ACHN (cell line): ENCODE measurements at regions not wholly inside any gene's neighbourhood (a gene's known extent, or its start where the extent isn't known, plus 50 kb on each side); places are given as distances from the start of the nearest gene placed in this dataset.

Source experiments
- DNase-seq: peaks from one replicate; pipeline ENCODE4 v3.0.0-alpha.2; 2015
- in situ Hi-C: cut with HindIII; loops from 2 replicates; pipeline ENCODE4 v1.10.0; 2017; ENCODE audit warnings: low sequenced_read_pairs, low pct_ligation_motif_present, low pct_unique_long_range_greater_than_20kb

DNA sequence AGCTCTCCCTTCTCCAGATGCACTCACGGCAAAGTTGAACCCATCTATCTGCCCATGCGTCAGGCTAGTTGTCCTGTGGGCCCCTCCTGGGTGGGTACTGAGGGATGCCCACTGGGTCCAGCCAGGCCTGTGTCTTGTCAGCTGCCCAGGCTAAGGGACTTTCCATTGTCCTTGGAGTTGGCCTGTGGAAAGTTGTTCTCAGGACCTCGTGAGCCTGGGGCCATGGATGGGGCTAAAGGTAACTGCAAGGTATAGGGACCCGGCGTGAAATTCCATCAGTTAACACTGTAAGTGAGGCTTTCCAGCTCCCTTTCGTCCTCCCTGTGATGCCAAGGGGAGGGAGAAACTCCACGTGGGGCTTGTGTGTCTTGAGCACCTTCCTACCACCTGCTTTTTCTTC, 126.5 kb downstream of the CEBPB start:
- in situ Hi-C loops, result no loop called here
- no peak for DNase-seq

DNA sequence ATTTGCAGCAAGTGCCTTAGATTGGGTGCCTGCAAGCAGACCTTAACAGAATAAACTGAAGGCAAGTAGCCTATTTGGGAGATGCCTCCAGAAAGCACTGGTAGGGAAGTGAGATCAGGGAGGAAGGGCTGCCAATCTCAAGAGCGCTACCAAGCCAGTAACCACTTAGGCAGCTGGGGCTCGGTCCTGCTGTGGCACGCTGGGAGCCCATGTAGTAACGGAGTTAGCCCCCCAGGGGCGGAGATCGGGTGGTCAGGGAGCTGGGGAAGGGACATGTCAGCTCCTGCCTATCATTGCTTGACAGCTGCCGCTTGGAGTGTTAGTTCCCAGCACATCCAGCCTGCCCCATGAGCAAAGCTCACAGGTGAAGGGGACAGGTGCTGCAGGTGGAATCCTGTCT, 127.0 kb downstream of the CEBPB start:
- DNase-seq, result no peak
- in situ Hi-C loops, result no loop called here

DNA sequence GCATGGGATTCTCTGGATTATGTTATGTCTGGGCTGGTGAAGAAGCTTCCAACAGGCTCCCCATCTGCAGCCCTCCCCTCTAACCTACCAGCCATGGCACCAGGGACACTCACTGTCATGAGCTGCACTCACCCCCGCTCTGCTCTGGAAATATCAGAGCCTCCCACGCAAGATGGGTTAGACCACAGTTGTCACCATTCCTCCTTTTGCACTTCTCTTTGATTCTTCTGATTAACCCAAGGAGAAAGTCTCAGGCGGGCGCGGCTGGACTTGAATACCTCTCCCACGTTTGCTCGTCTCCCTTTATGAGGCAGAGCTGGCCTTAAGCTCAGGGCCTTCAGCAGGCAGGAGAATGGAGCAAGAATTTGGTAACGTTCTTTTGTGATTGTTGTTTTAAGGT, 128.1 kb downstream of the CEBPB start:
- in situ Hi-C loops, result no loop called here
- no peak for DNase-seq

DNA sequence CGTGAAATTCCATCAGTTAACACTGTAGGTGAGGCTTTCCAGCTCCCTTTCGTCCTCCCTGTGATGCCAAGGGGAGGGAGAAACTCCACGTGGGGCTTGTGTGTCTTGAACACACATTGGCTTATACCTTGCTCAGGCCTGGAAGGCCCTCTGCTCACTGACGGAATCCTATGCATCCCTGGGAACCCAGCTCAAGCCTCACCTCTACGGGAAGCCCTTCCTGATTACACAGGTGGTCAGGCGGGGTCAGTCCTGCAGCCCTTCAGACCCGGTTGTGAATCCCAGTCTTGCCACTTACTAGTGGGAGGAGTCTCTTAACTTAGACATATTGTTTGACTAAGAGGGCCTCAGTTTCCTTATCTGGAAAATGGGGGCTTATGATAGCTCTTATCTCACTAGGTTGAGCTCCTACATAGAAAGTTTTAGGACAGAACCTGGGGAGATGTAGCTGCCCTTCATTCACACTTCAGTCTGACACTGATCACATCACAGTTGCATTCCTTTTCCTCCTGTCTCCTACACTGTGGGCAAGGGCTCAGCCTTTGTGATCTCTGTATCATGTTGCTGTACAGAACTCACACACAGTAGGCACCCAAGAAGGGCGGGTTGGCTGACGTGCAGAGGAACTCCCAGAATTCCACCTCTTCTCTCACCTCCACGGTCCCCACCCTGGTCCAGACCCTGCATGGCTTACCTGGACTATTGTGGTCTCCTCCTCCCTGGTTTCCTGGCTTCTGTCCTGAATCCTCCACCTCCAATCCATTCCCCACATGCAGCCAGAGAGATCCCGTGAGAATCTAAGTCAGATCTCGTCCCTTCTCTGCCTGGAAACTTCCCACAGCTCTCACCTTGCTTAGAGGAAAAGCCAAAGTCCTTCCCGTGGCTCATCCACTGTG, 129.6 kb downstream of the CEBPB start:
- peak; percentile 26 for DNase-seq
- in situ Hi-C loops, result no loop called here

DNA sequence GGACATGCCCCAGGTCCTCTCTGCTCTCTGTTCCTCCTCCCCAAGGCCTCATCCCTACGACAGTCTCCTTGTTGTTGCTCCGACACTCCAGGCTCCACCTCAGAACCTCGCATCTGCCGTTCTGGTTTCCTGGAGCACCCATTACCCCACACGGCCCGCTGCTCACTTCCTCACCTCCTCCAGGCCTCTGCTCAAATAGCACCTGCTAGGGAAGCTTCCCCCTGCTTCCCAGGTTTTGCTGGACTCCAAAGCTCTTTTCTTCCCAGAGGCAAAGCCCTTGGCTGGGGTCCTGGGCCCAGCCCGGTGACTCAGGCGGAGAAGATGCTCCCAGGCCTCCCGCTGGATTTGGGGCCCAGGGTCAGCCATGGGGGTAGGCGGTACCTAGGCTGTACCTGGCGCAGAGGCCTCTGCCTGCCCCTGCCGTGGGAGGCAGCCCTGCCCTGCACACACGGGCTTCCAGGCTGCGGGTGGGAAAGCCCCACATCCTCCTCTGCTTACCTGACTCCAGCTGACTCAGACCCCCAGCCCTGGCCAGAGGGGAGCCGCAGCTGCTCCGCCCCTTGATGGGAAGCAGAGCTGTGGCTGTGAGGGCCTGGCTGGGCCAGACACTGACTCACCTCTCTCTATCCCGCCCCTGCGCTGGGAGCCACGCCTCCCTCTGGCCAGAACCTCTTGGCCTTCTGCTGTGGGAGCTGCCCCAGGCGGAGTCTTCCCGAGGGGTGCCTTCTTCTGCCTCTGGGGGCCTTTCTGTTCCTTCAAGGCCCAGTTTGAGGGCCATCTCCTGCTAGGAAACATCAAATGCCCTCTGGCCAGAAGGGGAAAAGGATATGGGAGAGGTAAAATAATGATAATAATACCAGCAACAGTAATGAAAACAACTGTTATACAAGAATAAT, 130.5 kb downstream of the CEBPB start:
- DNase-seq, result peak; percentile 87
- in situ Hi-C loops, result no loop called here

DNA sequence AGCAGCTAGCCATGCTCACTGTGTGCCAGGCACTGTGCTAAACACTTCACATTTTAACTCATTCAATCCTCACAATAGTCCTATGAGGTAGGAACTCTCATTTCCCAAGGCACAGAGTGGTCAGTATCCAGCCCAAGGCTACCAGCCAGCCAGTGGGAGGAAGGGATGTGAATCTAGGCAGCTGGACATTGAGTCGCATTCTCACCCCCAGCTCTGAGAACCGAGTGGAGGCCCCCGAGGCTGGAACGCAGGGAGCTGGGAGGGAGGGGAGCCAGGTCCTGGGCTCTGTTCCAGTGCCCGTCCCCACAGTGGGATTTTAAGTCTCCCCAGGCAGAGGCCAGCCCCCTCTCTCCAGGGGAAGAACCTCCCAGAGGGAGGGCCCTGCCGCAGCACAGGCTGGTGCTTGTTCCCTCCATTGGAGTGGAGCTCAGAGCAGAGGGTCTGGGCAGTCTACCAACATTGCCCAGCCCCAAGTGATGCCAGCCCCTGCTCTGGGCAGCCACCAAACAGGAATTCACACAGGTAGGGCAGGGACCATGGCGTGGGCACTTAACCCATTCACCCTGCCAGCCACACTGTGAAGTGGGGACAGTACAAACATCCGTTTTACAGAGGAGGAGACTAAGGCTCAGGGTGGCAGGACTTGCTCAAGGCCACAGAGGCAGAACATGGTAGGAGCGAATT, 131.3 kb downstream of the CEBPB start:
- in situ Hi-C loops, result no loop called here
- no peak for DNase-seq

DNA sequence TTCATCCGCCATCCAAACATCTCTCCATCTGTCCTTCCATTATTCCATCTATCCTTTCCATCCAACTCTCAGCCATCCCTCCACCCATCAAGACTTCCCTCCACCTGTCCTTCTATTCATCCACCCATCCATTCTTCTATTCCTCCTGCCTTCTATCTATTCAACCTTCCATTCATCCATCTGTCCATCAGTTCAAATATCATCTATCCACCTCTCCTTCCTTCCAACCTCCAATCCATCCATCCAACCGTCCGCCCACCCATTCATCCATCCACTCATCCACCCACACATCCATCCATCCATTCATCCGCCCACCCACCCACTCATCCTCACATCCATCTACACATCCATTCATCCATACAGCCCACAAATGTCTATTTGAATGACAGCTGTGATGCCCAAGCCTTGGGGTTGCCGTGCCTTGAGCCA, 132.1 kb downstream of the CEBPB start:
- no peak for DNase-seq

DNA sequence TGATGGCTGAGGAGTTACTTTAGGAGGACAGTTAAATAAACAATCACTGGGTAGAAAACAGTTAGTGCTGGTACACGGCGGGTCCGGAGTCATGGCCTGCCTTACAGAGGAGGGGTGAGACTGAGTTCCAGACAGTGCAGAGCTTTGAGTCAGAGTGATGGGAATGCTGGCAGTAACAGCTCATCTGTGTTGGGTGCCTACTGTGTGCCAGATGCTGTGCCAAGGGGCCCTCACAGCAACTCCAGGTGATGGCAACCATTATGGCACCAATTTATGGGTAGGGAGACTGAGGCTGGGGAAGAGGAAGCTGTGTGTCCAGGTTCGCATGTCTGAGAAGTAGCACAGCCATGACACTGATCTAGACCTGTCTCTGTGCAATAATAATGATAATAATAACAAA, 132.6 kb downstream of the CEBPB start:
- DNase-seq, result no peak
- in situ Hi-C loops, result no loop called here

More for the DNA sequence above, 132.1 kb downstream of the CEBPB start:
- in situ Hi-C loops, result no loop called here

DNA sequence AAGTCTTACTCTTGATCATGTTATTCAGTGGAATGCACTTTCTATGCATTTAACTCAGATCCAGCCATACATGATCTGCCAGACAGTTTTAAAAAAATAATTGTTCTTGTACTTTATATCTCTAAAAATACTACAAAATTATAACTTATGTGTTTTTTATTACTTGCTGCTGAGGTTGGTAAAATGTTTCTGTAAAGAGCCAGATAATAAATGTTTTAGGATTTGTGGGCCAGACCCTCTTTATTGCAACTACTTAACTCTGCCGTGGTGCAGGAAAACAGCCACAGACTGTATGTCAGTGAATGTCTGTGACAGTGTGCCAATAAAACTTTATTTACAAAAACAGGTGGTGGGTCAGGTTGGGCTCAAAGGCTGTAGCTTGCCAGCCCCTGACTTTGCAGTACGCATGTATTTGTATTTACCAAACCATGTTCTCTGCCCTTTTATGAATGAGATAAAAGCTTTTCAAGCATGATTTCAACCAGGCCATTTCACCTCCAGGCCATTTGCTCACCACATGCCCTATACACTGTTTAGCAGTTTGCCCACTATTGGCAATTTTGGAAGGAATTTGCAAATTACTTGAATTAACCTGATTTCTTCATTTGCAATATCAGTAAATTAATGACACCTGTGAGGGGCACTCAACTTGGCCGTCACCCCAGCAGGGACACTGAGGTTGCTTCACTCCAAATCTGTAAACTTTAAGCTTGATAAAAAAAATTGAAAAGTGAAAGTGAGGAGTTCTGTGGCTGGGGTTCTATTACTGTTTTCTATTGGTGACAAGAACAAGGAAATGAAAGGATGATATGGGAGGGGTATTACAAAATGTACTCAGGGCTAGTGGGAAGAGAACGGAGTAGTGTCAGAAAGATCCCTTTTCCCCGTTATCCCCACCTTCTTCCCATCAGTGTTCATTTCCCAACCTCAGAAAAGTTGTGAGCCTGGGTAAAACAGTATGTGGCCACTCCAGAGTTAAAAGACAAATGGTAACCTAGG, 133.4 kb downstream of the CEBPB start:
- in situ Hi-C loops, result no loop called here
- no peak for DNase-seq

DNA sequence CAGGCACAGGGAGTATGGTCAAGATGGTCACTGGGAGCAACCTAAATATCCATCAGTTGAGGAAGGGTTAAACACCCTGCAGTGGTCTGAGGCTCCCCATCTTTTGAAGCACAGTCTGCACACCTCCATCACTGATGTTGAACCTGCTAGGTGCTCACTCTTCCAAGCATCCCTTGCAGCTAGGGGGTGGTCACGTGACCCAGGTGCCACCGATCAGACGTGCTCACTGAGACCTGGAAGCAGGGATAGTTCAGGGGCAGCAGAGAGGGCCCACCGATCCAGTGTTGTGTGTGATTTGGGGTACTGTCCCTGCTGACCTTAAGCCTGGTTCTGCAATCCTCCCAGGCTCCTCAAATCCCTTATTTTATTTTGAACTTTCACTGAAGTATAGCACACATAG, 134.6 kb downstream of the CEBPB start:
- in situ Hi-C loops, result no loop called here

DNA sequence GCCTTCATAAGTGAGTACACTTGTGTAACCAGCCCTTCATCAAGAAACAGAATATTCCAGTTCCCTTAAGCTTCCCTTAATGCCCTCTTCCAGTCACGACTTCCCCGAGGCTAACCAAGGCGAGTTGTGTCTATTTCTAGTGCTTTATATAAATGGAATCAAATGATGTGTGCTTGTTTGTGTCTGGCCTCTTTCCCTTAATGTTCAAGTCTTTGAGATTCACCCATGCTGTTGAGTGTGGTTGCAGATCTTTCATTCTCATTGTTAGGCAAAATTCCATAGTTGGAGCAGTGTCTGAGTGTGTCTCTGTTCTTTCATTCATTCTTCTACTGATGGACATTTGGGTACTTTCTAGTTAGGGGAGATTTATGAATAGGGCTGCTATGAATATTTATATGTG, 135.0 kb downstream of the CEBPB start:
- no peak for DNase-seq
- in situ Hi-C loops, result no loop called here

More for the DNA sequence above, 134.6 kb downstream of the CEBPB start:
- DNase-seq, result no peak

DNA sequence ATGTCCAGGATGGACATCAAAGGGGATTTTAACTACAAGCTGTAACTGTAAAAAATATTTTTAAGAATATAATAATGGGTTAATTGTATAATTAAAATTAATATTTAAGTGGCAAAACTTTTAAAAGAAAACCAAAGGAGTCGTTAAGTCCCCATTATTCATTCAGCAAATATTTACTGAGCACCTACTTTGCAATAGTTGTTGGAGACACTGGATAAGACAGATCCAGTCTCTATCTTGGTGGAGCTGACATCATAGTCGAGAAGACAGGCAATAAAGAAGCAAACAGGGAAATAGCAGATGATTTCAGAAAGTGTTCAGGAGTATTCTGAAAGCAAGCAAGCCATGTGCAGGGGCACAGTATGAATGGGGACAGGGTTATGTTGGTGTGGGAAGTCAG, 137.0 kb downstream of the CEBPB start:
- in situ Hi-C loops, result no loop called here

DNA sequence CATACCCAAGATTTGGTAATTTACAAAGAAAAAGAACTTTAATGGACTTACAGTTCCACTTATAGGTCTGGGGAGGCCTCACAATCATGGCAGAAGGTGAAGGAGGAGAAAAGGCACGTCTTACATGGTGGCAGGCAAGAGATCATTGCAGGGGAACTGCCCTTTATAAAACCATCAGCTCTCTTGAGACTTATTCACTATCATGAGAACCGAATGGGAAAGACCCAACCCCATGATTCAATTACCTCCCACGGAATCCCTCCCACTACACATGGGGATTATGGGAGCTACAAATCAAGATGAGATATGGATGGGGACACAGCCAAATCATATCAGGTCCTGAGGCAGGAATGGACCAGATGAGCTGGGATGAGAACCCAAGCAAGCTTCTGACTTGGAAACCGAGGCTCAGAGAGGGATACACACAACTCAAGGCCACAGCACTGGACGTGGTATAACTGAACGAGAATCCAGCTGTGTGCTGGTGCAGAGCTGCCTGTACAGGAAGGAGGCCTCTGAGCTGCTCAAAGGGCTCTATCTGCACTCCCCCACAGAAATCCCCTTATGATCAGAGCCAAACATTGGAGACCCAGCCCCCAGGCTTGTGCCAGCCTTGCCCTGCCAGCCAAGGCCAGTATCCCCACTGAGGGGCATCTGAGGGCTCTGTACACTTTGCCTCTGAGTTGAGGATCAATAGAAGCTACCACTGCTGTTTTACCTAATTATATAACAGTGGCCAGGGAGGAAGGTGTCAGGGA, 137.8 kb downstream of the CEBPB start:
- no peak for DNase-seq
- in situ Hi-C loops, result no loop called here

More for the DNA sequence above, 137.0 kb downstream of the CEBPB start:
- DNase-seq, result no peak

DNA sequence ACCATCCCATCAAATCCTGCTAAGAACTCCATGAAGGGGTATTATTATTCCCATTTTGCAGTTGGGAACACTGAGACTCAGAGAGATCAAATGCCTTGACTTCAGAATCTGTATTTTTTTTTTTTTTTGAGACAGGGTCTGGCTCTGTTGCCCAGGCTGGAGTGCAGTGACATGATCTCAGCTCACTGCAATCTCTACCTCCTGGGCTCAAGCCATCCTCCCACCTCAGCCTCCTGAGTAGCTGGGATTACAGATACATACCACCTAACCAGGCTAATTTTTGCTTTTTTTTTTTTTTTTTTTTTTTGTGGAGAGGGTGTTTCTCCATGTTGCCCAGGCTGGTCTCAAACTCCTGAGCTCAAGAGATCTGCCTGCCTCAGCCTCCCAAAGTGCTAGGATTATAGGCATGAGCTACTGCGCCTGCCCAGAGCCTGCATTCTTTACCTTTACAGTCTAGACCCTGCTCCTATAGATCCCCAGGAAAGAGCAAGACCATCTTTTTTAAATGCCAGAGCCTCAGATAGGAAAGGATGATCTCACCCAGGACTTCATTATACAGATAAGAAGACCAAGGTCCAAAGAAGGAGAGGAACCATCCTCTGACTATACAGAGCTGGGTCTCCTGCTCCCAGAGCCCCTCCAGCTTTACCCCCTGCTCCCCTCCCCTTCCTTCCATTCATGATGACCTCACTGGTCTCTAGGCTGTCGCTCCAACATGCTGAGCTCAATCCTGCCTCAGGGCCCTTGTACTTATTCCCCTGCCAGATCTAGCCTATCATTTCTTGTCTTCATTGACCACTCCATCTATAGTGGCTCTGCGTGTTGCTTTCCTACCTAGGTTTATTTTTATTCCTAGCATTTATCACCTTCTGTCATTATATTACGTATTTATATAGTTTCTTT, 138.6 kb downstream of the CEBPB start:
- in situ Hi-C loops, result no loop called here
- no peak for DNase-seq

DNA sequence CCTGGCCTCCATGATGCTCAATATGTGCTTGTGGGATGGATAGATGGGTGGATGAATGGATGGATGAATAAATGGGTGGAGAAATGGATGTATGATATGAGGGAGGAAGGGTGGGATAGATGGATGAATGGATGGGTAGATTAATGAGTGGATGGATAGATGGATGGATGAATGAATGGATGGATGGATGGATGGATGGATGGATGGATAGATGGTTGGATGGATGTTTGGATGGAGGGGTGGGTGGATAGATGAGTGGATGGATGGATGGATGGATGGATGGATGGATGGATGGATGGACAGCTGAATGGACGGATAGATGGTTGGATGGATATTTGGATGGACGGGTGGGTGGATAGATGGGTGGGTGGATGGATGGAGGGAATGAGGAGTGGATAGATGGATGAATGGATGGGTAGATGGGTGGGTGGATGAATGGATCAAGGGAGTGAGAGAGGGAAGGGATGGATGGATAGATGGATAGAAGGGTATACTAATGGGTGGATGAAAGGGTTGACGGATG, 139.4 kb downstream of the CEBPB start:
- in situ Hi-C loops, result no loop called here
- no peak for DNase-seq
